Stimulated activated naive CD8-positive, alpha-beta T cell treated with anti-CD3 and anti-CD28 coated beads, Interleukin-15, Interleukin-2, amounts not matched to agents 100 U/mL and 50 U/mL, for 24 hours (primary cell): ENCODE measurements at regions not wholly inside any gene's neighbourhood (a gene's known extent, or its start where the extent isn't known, plus 50 kb on each side); places are given as distances from the start of the nearest gene placed in this dataset.
A peak's percentile ranks its signal among the peaks of the same experiment; 100 is the strongest.

ENCODE experiments used
- ATAC-seq: fragments of 150-1000 bp; cut with Tn5 transposase; one replicate; pipeline ENCODE4 v1.10.0; 2021
- DNase-seq: peaks from one replicate; pipeline ENCODE4 v3.0.0; 2021

DNA sequence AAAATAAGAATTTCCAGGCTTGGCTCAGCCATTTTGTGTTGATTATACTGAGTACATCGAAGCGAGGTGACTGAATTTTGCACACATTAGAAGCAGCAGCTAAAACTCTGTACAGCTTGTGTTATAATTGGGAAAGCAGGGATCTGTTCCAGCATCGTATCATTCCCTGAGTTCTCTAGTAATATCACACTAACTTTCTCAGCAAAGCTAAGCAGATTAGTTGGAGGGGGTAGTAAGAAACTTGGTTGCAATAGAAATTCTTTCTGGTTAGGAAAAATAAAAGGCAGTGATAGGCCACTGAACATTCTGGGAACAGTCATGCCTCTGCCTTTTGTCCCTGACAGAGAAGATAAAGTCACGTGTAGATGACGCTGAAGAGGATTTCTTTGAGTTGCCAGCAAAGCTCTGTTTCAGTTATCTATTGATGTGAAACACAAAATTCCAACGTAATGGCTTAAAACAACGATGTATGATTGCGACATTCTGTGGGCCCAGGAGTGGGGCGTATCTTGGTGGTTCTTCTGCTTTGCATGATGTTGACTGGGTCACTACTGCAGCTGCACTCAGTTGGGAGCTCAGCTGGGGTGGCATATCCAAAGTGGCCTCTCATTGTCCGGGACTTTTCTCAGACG, 202.1 kb upstream of the MEX3C start:
- DNase-seq (no peak), ATAC-seq (no peak)

DNA sequence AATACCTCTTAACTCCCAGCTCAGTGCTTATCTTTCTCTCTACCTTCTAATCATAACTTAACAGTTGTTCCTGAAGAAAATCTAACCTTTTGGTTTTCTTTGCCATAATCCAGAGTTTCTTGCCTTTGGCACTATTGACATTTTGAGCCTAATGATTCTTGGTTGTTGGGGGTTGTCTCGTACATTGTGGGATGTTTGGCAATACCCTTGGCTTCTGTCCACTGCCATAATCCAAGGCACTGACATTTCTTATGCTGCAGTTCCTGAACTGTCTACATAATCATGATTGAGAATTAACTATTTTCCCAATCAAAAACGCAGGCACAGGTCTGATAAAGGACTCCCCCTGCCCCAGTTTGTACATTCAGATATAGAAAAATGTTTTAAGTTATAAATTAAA, 203.2 kb upstream of the MEX3C start:
- ATAC-seq (no peak), DNase-seq (no peak)

DNA sequence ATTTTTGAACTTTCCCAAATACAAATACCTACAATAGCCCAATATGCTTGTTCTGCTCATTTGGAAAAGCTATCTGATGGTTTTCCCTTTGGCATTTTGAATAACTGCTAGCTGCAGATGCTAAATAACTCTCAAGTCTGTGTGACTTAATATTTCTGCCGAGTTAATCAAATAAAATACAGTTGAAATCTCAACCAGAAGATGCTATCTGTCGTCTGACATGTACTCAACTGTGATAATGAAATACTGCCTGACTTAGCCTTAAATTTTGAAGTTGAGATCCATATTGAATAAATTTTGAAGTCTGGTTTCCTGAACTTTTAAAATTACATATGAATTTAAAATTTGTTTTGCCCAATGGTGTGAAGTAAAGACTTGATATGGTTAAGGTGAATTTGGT, 204.4 kb upstream of the MEX3C start:
- DNase-seq (no peak), ATAC-seq (no peak)

DNA sequence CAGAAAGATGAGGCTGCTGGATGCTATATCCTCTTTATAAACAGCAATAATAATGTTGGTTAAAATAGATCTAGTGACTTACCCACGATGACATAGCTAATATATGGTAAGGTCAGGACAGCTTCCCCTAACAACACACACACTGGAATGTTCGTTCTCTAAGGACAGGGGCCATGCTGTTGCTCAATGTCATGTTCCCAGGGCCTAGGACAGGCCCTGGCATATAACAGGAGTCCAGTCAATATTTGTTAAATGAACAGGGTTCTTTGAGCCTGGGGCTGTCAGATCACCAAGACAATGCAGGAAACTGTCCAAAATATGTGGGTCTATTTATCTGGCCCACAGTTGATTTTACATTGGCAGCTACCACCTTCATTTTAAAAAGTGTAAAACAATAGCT, 207.1 kb upstream of the MEX3C start:
- DNase-seq (no peak), ATAC-seq (no peak)

DNA sequence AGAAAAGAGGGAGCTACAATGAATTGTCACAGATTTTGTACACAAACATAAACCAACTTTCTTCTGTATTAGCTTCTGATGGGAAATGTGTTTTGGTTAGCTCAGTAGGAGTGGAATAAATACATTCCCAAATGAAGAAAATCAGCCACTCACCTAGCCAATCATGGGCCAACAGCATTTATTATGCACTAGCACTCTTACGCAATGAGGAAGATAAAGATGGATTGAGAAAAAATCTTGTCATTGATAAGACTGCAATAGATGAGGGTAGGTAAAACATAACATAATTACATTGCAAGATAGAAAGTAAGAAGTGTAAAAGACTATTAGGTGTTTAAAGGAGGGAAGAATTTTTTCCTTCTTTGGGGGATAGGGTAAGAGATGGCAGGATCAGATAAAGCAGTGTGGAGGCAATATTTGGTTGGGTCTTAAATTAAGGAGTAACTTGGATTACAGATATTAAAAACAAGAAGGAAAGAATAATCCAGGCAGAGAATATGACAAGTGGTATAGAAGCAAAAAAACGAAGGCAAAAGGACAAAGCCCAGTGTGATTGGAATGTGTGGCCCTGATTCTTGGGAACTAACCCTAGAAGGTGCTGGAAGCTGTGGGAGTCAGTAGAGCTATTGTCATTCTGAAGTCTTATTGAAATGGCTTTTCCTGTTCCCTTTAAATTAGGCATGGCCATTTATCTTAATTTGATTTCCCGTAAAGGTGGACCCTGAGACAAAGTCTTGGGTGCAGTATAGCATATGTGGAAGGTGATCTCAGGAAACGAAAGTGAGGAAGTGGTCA, 208.4 kb upstream of the MEX3C start:
- ATAC-seq, result no peak

DNA sequence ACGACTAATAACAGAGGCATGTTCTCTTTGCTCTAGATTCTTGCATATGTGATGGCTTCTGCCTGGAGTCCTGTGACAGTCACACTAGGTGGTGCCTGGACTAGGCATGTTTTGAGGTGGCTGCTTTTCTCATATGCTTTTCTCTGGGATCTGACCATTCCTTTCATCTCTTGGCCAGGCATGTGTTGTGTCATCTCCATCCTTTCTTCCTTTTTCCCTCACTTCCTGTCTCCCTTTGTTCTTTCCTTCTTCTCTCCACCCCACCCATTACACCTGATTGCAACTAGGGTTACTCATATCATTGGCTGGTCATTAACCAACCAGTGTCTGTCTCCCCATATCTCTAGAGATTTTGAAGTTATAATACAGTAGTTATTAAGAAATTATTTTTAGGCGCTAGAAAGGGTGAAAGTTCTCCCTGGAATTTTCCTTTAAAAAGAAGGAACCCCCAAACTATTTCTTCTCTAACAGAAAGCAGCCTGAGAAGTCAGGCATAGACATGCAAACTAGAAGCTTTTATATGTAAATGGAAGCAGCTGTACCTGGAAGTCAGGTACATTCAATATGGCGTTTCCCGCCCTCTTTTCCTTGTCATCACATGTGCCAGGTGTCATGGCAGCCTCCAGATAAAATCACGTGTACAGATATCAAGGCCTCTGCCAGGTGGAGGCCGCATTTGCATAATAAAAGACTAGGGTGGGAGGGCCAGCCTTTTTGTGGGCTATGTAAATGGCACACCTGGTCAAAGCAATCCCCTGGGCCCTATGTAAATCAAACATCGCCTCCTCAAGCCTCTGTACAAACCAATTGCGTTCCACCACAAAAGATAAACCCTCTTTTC, 220.4 kb upstream of the MEX3C start:
- DNase-seq, result no peak
- ATAC-seq, result no peak

More for the DNA sequence above, 208.4 kb upstream of the MEX3C start:
- DNase-seq, result no peak

DNA sequence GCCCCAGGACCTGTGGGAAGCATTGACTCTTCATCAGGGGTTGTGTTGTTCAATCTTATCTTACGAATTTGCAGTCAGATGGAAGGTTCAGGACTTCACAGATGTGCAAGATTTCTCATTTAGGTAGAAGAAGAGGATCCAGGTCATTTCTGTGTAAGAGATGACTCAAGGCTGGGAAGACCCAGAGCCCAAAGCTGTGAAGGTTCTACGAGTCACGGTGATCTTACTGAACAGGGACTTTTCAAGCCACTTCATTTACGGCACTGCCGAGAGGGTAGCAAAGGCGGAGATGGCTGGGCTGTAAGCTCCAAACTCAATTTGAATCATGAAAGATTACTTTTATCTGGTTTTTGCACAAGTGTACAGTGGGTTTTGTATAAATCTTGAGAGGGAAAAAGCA, 228.0 kb upstream of the MEX3C start:
- peak; percentile 64 for ATAC-seq

DNA sequence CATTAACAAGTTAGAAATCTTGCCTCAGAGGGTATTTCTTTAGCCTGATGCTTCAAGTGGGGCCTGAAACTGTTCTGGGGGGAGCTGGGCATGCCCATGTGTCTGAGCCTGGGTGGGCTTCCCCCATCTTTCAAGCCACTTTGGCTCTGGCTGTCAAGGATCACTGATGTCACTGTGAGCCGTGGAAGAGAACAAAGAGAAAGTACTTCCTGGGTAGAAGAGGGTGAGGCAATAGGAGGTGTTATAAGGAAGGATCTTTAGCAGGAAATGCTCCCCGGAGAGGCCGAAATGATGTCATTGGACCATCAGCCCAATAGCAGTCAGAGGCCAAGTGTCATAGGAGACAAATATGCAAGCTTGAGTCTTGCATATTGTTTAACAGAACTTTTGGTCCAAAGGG, 228.4 kb upstream of the MEX3C start:
- ATAC-seq (peak; percentile 37), DNase-seq (no peak)

More for the DNA sequence above, 228.0 kb upstream of the MEX3C start:
- peak; percentile 4 for DNase-seq

DNA sequence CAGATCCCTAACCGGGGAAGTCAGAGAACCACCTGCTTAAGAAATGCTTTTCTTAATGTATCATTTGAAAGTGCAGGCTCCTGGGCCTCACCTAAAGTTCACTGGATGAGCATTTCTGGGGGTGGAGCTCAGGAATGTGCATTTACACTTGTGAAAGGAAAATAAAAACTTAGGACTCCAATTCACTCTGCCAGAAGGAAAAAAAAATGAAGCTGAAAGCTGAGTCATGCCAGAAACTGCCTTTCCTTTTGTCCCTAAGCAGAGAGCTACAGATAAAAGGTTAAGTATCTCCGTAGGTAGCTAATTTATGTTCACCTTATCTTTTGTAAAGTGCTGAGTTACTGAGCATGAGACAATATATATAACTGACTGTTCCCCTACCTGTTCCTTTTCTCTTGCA, 229.5 kb upstream of the MEX3C start:
- ATAC-seq, result no peak
- no peak for DNase-seq

DNA sequence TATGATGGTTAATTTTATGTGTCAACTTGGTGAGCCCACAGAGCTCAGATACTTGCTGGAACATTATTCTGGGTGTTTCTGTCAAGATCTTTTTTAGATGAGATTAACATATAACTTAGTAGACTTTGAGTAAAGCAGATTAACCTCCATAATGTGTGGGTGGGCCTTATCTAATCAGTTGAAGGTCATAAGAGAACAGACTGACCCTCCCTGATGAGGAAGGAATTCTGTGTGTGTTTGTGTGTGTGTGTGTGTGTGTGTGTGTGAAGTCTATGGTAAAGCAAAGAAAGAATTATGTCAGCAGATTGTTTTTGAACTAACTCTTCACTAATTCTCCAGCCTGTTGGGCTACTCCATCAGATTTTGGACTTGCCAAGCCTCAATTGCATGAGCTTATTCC, 232.2 kb upstream of the MEX3C start:
- ATAC-seq (no peak), DNase-seq (no peak)

DNA sequence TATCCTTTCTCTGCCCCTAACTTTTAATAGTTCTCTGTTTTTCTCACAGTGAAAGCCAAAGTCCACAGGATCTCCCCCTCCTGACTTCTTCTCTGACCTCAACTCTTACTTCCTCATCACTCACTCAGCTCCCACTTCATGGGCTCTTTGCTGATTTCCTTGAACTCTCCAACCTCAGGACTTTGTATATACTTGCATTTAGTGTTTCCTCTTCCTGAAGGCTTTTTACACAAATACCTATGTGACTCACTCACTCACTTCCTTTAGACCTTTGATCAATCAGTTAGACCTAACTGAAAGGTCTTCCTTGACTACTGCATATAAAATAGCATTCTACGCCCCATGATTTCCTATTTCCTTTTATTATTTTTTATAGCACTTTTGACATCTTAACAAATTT, 233.1 kb upstream of the MEX3C start:
- DNase-seq (no peak), ATAC-seq (no peak)

DNA sequence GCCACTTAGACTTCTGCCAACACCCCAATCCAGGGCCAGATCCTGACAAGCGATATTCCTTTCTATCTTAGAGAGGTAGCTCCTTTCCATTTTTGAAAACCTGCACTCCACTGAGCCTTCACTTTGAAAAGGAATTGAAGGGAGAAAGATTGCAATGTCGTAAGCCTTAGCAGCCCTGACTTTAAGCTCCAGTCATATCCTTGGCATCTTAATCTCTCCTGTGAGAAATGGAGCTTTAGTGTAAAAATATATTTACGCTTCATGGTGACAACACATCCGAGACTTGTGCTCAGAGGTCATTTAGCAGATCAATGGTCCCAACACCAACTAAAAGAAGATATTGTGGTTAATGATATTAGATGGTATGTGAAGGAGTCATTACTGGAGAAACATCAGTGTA, 235.8 kb upstream of the MEX3C start:
- ATAC-seq, result no peak

DNA sequence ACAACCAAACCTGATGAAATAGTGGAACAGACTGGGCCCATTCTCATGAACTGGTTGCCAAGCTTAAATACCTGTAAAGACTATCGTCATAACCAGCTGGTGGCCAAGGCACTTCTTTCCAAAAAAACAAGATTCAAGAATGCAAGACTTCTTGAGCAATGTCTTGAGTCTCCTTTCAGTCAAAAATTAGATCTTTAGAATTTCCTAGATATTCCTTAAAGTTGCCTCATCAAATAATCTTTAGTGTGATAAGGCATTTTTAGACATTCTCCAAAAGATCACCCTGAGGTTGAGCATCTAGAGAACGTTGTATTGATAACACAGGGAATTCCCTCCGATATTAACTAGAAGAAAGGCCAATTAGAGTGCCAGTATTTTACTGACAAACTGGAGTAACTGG, 236.4 kb upstream of the MEX3C start:
- no peak for DNase-seq
- no peak for ATAC-seq

More for the DNA sequence above, 235.8 kb upstream of the MEX3C start:
- DNase-seq, result no peak

DNA sequence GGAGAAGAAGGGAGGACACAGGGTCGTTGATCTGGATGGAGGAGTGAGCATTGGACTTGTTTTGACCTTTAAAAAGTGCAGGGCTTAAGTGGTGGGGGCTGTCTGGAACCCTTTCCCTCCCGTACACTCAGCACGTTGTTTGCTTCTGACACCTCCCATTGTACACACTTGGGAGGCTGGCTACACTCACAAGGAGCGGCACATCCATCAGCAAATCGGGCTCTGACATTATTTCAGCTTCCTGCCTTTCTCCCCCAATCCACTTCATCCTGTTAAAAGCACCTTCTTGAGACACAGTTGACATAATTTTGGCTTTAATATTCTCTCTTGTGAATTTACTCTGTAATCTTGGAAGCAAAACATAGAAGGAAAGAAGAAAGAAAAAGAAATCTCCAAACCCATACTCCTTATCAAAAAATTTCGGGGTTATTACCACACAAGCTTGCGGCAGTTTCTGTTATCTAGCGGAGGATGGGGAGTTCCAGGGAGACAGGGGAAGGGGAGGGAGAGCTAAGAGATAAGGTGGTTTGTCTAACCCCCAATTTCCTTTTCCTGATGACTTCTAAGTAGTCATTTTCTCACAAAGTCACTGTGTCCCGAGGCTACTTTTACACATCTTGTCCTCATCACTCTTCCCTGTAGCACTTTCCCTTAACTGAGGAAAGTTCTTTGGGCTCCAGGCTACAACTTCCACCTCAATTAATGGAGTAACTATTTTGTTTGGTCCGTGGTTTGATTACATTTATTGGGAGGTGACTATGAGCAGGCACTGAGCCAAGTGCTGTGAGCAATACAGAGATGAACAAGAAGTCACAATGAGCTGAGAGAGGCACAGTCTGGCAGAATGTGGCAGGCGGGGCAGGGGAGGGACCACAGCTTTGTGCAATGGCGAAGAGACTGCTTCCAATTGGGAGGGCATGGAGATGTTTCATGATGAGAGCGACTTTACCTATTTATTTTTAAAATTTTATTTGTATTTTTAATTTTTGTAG, 240.1 kb upstream of the MEX3C start:
- DNase-seq (no peak), ATAC-seq (no peak)

DNA sequence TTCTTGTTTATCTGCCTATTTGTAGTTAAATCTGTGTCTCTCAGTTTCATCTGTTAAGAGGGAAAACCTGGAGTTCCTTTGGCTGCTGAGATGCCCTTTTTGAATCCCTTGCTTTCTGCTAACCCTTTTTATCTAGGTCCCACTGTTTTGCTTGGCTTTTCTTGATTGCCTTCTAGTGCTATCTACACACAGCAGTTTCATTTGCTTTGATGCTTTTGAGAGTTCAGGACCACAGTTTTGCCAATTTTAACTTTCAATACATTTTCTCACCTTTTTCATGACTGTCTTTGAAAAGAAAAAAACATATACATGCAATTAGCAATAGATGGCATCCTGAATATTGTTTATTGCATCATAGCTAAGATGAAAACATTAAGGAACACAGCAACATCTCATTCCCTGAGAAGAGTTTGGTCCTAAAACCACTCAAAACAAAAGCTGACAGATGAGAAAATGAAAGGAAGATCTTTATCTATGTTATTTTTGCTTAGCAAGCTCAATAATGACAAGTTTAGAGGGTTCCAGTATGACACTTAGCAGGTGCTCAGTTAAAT, 241.4 kb upstream of the MEX3C start:
- no peak for DNase-seq
- no peak for ATAC-seq

DNA sequence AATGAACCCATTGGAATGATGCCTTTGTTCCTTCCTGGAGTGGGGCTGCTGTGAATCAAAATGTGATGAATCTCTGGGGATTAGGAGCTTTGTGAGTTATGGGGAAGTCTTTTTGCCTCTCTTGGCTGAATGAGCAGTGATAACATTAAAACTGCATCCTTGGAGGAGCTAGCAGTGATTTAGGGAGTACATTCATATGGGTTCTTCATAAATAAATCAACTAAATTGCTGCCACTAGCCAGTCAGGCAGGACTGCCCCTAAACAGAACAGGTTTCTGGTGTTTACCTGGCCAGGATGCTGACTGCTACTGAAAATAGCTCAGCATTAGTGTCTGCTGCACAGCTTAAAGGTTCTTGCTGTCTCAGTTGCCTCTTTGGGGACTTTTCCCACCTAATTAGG, 244.5 kb upstream of the MEX3C start:
- no peak for DNase-seq
- no peak for ATAC-seq

DNA sequence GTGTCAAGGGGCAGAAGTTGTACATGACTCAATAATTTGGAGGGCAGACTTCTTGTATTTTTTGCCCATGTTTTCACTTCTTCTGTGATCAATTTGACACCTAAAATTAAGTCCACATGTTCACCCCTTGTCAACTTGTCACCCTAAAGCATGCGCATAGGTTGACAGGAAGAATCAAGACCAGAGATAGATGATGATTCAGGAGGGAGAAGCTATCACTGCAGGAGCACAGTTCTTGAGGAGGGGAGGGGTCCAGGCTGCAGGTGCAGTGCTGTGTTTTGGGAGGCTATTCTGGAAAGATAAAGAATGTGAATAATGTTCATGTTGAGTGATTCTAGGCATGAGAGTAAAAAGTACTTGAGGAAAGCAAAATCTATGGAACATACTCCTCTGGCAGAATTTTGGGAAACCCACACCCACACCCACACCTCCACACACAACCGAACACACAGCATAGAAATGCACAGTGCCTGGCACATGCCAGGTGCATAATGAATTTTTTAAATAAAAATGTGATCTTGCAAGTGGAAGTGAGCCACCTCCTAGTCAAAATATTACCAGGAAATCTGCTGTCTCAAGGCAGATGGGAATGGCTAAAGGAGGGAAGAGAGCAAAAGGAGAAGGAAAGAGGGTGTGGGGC, 249.2 kb upstream of the MEX3C start:
- DNase-seq (no peak), ATAC-seq (no peak)

DNA sequence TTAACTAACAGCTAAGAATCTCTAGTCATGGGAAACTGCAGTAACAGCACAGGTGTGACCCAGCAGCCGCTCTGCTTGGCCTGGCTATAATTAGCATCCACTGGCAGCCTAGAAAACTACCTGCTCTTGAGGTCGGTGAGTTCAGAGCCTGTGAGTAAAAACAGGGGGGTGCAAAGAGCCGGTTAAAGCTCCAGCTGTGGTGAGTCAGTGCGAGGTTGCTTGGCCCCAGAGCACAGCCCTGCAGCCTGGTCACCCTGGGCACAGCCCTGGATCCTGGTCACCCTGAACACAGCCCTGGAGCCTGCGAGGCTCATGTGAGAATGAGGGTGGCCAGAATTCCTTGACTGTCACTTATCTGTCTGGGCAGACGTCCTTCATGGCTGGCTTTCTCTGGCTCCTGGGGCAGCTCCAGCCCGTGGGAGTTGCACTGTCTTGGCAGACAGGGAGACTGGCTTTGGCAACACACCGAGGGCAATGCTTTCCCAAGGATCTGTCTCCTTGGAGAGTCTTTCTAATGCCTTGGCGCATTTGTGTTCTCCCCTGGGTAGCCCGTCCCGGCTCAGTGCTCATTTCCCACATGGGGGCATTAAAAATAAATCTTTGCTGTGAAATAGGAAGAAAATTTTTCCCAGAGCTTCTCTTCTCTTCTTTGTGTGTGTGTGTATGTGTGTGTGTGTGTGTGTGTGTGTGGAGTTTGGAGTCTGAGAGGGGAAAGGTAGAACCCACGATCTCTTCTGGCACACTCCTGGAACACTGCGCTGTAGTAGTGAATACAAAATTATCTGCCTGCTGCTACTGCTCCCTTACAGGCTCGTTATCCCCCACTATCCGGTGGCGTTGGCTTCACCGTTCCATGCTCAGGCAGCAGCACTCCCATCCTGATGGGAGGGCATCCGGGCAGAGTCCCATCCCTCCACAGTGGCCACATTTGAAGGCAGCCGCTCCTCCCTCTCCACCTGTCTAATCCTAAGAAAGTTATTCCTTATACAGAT, 250.2 kb upstream of the MEX3C start:
- DNase-seq (no peak), ATAC-seq (no peak)

DNA sequence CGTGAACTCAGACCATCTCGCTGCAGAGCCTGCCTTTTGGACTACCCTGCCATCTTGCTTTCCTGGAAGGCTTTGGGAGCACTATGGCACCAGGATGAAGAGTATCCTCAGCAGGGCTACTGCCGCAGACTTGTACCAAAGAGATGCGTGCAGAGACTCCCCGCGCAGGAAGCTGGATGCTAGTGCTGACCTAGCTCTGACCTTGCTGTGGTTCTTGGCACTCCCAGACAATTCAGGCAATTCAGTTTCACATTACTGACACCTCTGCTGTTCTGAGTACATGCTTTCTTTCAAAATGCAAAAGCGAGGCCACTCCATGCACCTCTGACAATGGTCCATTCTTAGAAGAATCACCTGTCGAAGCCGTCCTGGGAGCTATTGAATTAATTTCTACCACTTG, 251.5 kb upstream of the MEX3C start:
- no peak for ATAC-seq
- DNase-seq, result no peak

DNA sequence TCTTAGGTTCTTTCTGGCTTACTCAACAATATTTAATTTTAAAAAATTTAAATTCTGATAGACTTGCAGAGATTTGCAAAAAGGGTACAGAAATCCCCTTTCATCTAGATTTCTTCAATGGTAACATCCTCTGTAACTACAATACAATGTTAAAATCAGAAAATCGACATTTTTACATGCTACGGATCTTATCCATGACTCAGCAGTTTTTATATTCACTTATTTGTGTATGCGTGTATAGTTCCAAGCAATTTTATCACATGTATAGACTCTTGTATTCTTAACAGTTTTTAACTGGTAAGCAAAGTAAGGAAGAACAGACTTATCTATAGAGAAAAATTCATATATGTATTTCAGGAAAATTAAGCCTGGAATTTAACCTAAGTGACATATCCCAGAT, 256.1 kb upstream of the MEX3C start:
- ATAC-seq, result no peak
- no peak for DNase-seq
